K562 (cell line): ENCODE measurements at regions not wholly inside any gene's neighbourhood (a gene's known extent, or its start where the extent isn't known, plus 50 kb on each side); places are given as distances from the start of the nearest gene placed in this dataset.

Experiments
- BCOR ChIP-seq: fragments of 450-650 bp; IDR thresholded peaks from 2 replicates; pipeline ENCODE4 v1.6.1; 2016
- CHD2 ChIP-seq: IDR thresholded peaks from 2 replicates; pipeline ENCODE4 v1.6.1; 2011; ENCODE audit warnings: low read depth, low read length
- EHMT2 ChIP-seq: fragments of 450-650 bp; IDR thresholded peaks from 2 replicates; pipeline ENCODE4 v1.6.1; 2018; ENCODE audit warnings: antibody characterized with exemption
- ELF1 ChIP-seq: fragments of 200-800 bp; sonication (Bioruptor generic); IDR thresholded peaks from 2 replicates; pipeline ENCODE4 v1.6.1; 2016; ENCODE audit warnings: missing genetic modification characterization, missing compliant biosample characterization
- EZH2 ChIP-seq: IDR thresholded peaks from 2 replicates; pipeline ENCODE4 v1.6.1; 2012; ENCODE audit warnings: low read depth, mild to moderate bottlenecking, inconsistent platforms, low read length, borderline replicate concordance
- GABPB2 ChIP-seq: fragments of 250-450 bp; sonication (Bioruptor Pico); conservative IDR thresholded peaks from 2 replicates; pipeline ENCODE4 v1.5.1; 2021; ENCODE audit warnings: mild to moderate bottlenecking
- GATAD2B ChIP-seq: fragments of 450-650 bp; IDR thresholded peaks from 2 replicates; pipeline ENCODE4 v1.6.1; 2017; ENCODE audit warnings: mild to moderate bottlenecking, borderline replicate concordance
- HDAC1 ChIP-seq, 2 experiments: fragments of 450-650 bp; IDR thresholded peaks; 2 replicates each; pipeline ENCODE4 v1.6.1; 2016 to 2017; ENCODE audit warnings: inconsistent platforms in 1 of 2, mild to moderate bottlenecking in 1 of 2, moderate library complexity in 1 of 2
- HNRNPL ChIP-seq: fragments of 200-400 bp; formaldehyde crosslinking; IDR thresholded peaks from 2 replicates; pipeline ENCODE4 v1.6.1; 2017; ENCODE audit warnings: low read depth, mild to moderate bottlenecking, low read length
- HNRNPLL ChIP-seq: fragments of 200-400 bp; formaldehyde crosslinking; IDR thresholded peaks from 2 replicates; pipeline ENCODE4 v1.6.1; 2017; ENCODE audit warnings: low read length, low read depth, mild to moderate bottlenecking; ENCODE audit not compliant: poor library complexity, severe bottlenecking
- L3MBTL2 ChIP-seq: fragments of 450-650 bp; IDR thresholded peaks from 2 replicates; pipeline ENCODE4 v1.6.1; 2016; ENCODE audit warnings: mild to moderate bottlenecking, moderate library complexity
- NBN ChIP-seq: fragments of 450-650 bp; IDR thresholded peaks from 2 replicates; pipeline ENCODE4 v1.6.1; 2016; ENCODE audit warnings: low read depth, mild to moderate bottlenecking
- NCOA1 ChIP-seq: fragments of 450-650 bp; IDR thresholded peaks from 2 replicates; pipeline ENCODE4 v1.6.1; 2016; ENCODE audit warnings: low read depth
- NFE2L1 ChIP-seq: fragments of 450-650 bp; IDR thresholded peaks from 2 replicates; pipeline ENCODE4 v1.6.1; 2016; ENCODE audit warnings: missing genetic modification characterization, low read depth, mild to moderate bottlenecking, missing compliant biosample characterization, moderate library complexity, borderline replicate concordance
- POLR2A ChIP-seq: fragments of 450-650 bp; conservative IDR thresholded peaks from 2 replicates; pipeline ENCODE4 v1.6.1; 2016
- RBM34 ChIP-seq: fragments of 200-400 bp; formaldehyde crosslinking; IDR thresholded peaks from 2 replicates; pipeline ENCODE4 v1.6.1; 2018; ENCODE audit warnings: low read length, borderline replicate concordance; ENCODE audit not compliant: insufficient read depth
- RFX1 ChIP-seq: fragments of 450-650 bp; IDR thresholded peaks from 2 replicates; pipeline ENCODE4 v1.6.1; 2016; ENCODE audit warnings: mild to moderate bottlenecking, moderate library complexity
- SMARCE1 ChIP-seq: fragments of 450-650 bp; IDR thresholded peaks from 2 replicates; pipeline ENCODE4 v1.7.1; 2016; ENCODE audit warnings: mild to moderate bottlenecking
- SREBF1 ChIP-seq: fragments of 150-350 bp; IDR thresholded peaks from 2 replicates; pipeline ENCODE4 v1.6.1; 2014; ENCODE audit warnings: antibody characterized with exemption, low read depth, low read length, borderline replicate concordance
- ZKSCAN3 ChIP-seq: fragments of 250-450 bp; sonication (Bioruptor Pico); IDR thresholded peaks from 2 replicates; pipeline ENCODE4 v1.4.0; 2020
- TF ChIP-seq, protein P1 (sequence below): fragments of 200-800 bp; sonication (Bioruptor generic); IDR thresholded peaks from 2 replicates; pipeline ENCODE4 v1.6.1; 2017; ENCODE audit warnings: missing genetic modification characterization, missing compliant biosample characterization
- TF ChIP-seq, protein P2 (sequence below): sonication (generic); formaldehyde crosslinking; IDR thresholded peaks from 2 replicates; pipeline ENCODE4 v1.8.0; 2022; ENCODE audit warnings: missing genetic modification reagents, mild to moderate bottlenecking, borderline replicate concordance
- TF ChIP-seq, protein P3 (sequence below): IDR thresholded peaks from 2 replicates; pipeline ENCODE4 v1.6.1; 2011; ENCODE audit not compliant: insufficient read length; ENCODE audit errors: extremely low read depth
- TF ChIP-seq, protein P4 (sequence below), 2 experiments: fragments of 150-350 bp in 1 of 2; IDR thresholded peaks; 2 replicates each; pipeline ENCODE4 v1.6.1; 2012 to 2016; ENCODE audit warnings: low read depth in 2 of 2, low read length in 2 of 2, mild to moderate bottlenecking in 1 of 2, moderate library complexity in 1 of 2

DNA sequence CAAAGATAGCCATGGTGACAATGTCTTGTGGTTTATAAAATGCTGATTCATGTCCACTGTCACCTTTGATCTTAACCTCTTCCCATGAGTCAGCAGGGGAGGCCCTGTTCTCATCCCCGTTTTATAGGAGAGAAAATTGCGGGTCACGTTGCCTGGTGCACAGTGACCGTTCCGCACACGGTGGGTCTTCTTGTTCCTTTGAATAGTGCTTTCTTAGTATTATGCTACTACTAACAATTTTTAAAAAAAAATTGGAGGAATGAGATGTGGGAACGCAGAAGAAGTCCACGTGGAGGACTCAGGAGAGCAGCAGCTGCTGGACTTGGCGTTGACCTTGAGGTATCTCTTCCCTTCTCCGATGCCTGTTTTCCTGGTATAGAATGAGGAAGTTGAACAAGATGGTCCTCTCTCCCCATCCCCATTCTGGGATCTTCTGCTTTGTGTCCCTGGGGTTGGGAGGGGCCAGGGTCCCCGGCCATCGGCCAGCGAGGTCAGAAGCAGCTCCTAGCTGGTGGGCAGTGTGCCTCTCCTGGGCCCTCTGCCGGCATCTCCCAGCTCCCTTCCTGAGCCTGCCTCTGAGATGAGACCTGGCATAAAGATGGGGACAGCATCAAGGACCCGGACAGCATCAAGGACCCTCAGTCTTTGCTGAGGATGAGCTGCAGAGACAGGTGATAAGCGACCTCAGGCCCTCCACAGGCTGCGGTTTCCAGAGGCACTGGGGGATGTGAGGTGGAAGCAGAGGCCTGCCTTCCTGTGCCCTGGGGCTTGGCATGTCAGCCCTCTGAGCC lies 143.9 kb downstream of the C9orf50 start (continued):
- TF ChIP-seq RBM34 = no peak
- TF ChIP-seq, protein P1, sequence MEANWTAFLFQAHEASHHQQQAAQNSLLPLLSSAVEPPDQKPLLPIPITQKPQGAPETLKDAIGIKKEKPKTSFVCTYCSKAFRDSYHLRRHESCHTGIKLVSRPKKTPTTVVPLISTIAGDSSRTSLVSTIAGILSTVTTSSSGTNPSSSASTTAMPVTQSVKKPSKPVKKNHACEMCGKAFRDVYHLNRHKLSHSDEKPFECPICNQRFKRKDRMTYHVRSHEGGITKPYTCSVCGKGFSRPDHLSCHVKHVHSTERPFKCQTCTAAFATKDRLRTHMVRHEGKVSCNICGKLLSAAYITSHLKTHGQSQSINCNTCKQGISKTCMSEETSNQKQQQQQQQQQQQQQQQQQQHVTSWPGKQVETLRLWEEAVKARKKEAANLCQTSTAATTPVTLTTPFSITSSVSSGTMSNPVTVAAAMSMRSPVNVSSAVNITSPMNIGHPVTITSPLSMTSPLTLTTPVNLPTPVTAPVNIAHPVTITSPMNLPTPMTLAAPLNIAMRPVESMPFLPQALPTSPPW = peak; percentile 38; the same call in 1 of the 2 replicates
- TF ChIP-seq GATAD2B = no peak; the same call in 1 of the 2 replicates
- TF ChIP-seq ZKSCAN3 = no peak
- TF ChIP-seq NBN = peak; percentile 55; the same call in 1 of the 2 replicates
- no peak for TF ChIP-seq SREBF1
- no peak for TF ChIP-seq EZH2
- TF ChIP-seq CHD2 = no peak
- TF ChIP-seq GABPB2 = no peak
- TF ChIP-seq NCOA1 = no peak
- TF ChIP-seq BCOR = no peak
- TF ChIP-seq HDAC1 (IDR thresholded peaks at IDR 0.05) = no peak; a peak in 1 of 4 replicates
- TF ChIP-seq, protein P2, sequence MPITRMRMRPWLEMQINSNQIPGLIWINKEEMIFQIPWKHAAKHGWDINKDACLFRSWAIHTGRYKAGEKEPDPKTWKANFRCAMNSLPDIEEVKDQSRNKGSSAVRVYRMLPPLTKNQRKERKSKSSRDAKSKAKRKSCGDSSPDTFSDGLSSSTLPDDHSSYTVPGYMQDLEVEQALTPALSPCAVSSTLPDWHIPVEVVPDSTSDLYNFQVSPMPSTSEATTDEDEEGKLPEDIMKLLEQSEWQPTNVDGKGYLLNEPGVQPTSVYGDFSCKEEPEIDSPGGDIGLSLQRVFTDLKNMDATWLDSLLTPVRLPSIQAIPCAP = no peak
- TF ChIP-seq HNRNPLL = no peak
- TF ChIP-seq RFX1 = no peak
- peak; percentile 81 for TF ChIP-seq NFE2L1 (tag)
- TF ChIP-seq ELF1 = peak; percentile 39; the same call in 1 of the 2 replicates
- no peak for TF ChIP-seq EHMT2
- TF ChIP-seq SMARCE1 = peak; percentile 68
- TF ChIP-seq, protein P3, sequence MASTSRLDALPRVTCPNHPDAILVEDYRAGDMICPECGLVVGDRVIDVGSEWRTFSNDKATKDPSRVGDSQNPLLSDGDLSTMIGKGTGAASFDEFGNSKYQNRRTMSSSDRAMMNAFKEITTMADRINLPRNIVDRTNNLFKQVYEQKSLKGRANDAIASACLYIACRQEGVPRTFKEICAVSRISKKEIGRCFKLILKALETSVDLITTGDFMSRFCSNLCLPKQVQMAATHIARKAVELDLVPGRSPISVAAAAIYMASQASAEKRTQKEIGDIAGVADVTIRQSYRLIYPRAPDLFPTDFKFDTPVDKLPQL = no peak
- TF ChIP-seq, protein P4, sequence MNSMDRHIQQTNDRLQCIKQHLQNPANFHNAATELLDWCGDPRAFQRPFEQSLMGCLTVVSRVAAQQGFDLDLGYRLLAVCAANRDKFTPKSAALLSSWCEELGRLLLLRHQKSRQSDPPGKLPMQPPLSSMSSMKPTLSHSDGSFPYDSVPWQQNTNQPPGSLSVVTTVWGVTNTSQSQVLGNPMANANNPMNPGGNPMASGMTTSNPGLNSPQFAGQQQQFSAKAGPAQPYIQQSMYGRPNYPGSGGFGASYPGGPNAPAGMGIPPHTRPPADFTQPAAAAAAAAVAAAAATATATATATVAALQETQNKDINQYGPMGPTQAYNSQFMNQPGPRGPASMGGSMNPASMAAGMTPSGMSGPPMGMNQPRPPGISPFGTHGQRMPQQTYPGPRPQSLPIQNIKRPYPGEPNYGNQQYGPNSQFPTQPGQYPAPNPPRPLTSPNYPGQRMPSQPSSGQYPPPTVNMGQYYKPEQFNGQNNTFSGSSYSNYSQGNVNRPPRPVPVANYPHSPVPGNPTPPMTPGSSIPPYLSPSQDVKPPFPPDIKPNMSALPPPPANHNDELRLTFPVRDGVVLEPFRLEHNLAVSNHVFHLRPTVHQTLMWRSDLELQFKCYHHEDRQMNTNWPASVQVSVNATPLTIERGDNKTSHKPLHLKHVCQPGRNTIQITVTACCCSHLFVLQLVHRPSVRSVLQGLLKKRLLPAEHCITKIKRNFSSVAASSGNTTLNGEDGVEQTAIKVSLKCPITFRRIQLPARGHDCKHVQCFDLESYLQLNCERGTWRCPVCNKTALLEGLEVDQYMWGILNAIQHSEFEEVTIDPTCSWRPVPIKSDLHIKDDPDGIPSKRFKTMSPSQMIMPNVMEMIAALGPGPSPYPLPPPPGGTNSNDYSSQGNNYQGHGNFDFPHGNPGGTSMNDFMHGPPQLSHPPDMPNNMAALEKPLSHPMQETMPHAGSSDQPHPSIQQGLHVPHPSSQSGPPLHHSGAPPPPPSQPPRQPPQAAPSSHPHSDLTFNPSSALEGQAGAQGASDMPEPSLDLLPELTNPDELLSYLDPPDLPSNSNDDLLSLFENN (IDR thresholded peaks at IDR 0.05; ENCODE audit: low read depth in 2 of 2, low read length in 2 of 2) = no peak
- no peak for TF ChIP-seq POLR2A
- TF ChIP-seq HNRNPL = no peak
- TF ChIP-seq L3MBTL2 = peak; percentile 89
